Stimulated activated CD8-positive, alpha-beta memory T cell treated with anti-CD3 and anti-CD28 coated beads, Interleukin-2, amount 100 ng/mL, for 1 hour (primary cell): ENCODE measurements at regions not wholly inside any gene's neighbourhood (a gene's known extent, or its start where the extent isn't known, plus 50 kb on each side); places are given as distances from the start of the nearest gene placed in this dataset.
"Not testable (repeated sequence)": the region's sequence is repeated elsewhere in the genome, so short reads cannot be mapped to it uniquely, and the experiment has no call there.

Experiments
- DNase-seq, 2 donors: peaks; one replicate each; pipeline ENCODE4 v3.0.0-alpha.2; 2020; ENCODE audit warnings: low read depth in 2 of 2

GRCh38 chr20:53645582-53645897 lies 51.9 kb upstream of the ZNF217 start:
- DNase-seq: no peak

GRCh38 chr20:53644108-53644507 lies 50.5 kb upstream of the ZNF217 start:
- DNase-seq: not testable (repeated sequence)
